Gastrocnemius medialis (tissue), 4 donors: ENCODE measurements at regions not wholly inside any gene's neighbourhood (a gene's known extent, or its start where the extent isn't known, plus 50 kb on each side); places are given as distances from the start of the nearest gene placed in this dataset.

ENCODE experiments used
- ATAC-seq, 2 donors: fragments of 150-250 bp; one replicate each; pipeline ENCODE4 v1.9.1; 2016
- DNase-seq, 2 donors: peaks; one replicate each; pipeline ENCODE4 v3.0.0-alpha.2; 2019
- H3K27ac ChIP-seq, 4 donors: fragments of 200-600 bp; sonication (generic); 1 replicate in 1 of 4; 2 replicates in 3 of 4; pipeline ENCODE4 v1.5.1; 2016 to 2018; ENCODE audit warnings: mild to moderate bottlenecking in 2 of 4, moderate library complexity in 1 of 4
- H3K27me3 ChIP-seq, 3 donors: fragments of 200-600 bp; sonication (generic) in 2 of 3; 1 replicate in 1 of 3; 2 replicates in 2 of 3; pipeline versions ENCODE4 v1.5.1 to v1.6.0; 2016 to 2019; ENCODE audit warnings: mild to moderate bottlenecking in 1 of 3, moderate library complexity in 1 of 3
- H3K36me3 ChIP-seq, 2 donors: fragments of 200-600 bp; sonication (generic) in 1 of 2; one replicate each; pipeline ENCODE4 v1.5.1; 2017 to 2018
- H3K4me1 ChIP-seq, 2 donors: fragments of 200-600 bp; sonication (generic) in 1 of 2; one replicate each; pipeline ENCODE4 v1.5.1; 2016 to 2017; ENCODE audit warnings: mild to moderate bottlenecking in 2 of 2
- H3K4me3 ChIP-seq, 4 donors: fragments of 200-600 bp; sonication (generic) in 3 of 4; 1 replicate in 1 of 4; 2 replicates in 3 of 4; pipeline ENCODE4 v1.5.1; 2016 to 2019; ENCODE audit warnings: mild to moderate bottlenecking in 2 of 4
- H3K9me3 ChIP-seq, 3 donors: fragments of 200-600 bp; sonication (generic) in 2 of 3; 1 replicate in 1 of 3; 2 replicates in 2 of 3; pipeline ENCODE4 v1.5.1; 2016 to 2019
- CTCF ChIP-seq, 5 experiments: fragments of 450-650 bp in 3 of 5; fragments of 200-600 bp in 2 of 5; sonication (generic) in 2 of 5; IDR thresholded peaks in 4 of 5; conservative IDR thresholded peaks in 1 of 5; 1 replicate in 4 of 5; 2 replicates in 1 of 5; pipeline ENCODE4 v1.5.1; 2016 to 2019; ENCODE audit warnings: antibody characterized with exemption in 5 of 5, mild to moderate bottlenecking in 3 of 5, moderate library complexity in 3 of 5
- POLR2A ChIP-seq, 2 donors: fragments of 450-650 bp; IDR thresholded peaks; one replicate each; pipeline ENCODE4 v1.6.1; 2017; ENCODE audit warnings: antibody characterized with exemption in 2 of 2, mild to moderate bottlenecking in 2 of 2, moderate library complexity in 2 of 2
- in situ Hi-C, 4 donors: fragments of 200-750 bp; cut with MboI; loops; one replicate each; pipeline versions ENCODE4 v1.15.0 to v1.8.0; 2017; ENCODE audit warnings: low sequenced_read_pairs in 4 of 4
- intact Hi-C: fragments of 100-400 bp; cut with DNase I; formaldehyde crosslinking; loops from one replicate; pipeline ENCODE4 v1.15.1; 2023; ENCODE audit warnings: low total_unique reads

- ATAC-seq (no peak), DNase-seq (no peak)
- Histone ChIP-seq H3K4me3 (no peak overlapping the region), H3K4me1 (no peaks in the 10 kb centered on the region), H3K9me3 (no peaks in the 10 kb centered on the region), H3K27me3 (no peaks in the 10 kb centered on the region), H3K36me3 (no peaks in the 10 kb centered on the region), H3K27ac (no peak overlapping the region)
- intact Hi-C loops (no loop called here), in situ Hi-C loops (no loop called here)
- TF ChIP-seq CTCF (IDR thresholded peaks at IDR 0.05 in 4 of 5, conservative IDR thresholded peaks at IDR 0.05 in 1 of 5) (no peak), POLR2A (IDR thresholded peaks at IDR 0.05) (no peak)
Observed at GRCh38 chr11:127815331-127815730, 772.0 kb downstream of the ETS1 start.

- TF ChIP-seq CTCF (IDR thresholded peaks at IDR 0.05 in 4 of 5, conservative IDR thresholded peaks at IDR 0.05 in 1 of 5) (no peak), POLR2A (IDR thresholded peaks at IDR 0.05) (no peak)
- DNase-seq = no peak
- no peaks in the 10 kb centered on the region for H3K36me3 ChIP-seq
- no peak overlapping the region for H3K4me3 ChIP-seq
- no peak overlapping the region for H3K27ac ChIP-seq
- H3K4me1 ChIP-seq = no peaks in the 10 kb centered on the region
- H3K27me3 ChIP-seq = no peaks in the 10 kb centered on the region
- no peaks in the 10 kb centered on the region for H3K9me3 ChIP-seq
- intact Hi-C loops (no loop called here), in situ Hi-C loops (no loop called here)
- no peak for ATAC-seq
Observed at GRCh38 chr11:127806501-127806900, 780.9 kb downstream of the ETS1 start.

- Histone ChIP-seq H3K4me3 (no peak overlapping the region), H3K27ac (no peak overlapping the region), H3K4me1 (no peaks in the 10 kb centered on the region), H3K36me3 (no peaks in the 10 kb centered on the region), H3K27me3 (no peaks in the 10 kb centered on the region), H3K9me3 (no peaks in the 10 kb centered on the region)
- intact Hi-C loops = no loop called here
- DNase-seq (no peak), ATAC-seq (no peak)
- in situ Hi-C loops = no loop called here
- TF ChIP-seq CTCF (IDR thresholded peaks at IDR 0.05 in 4 of 5, conservative IDR thresholded peaks at IDR 0.05 in 1 of 5) = no peak
- no peak for TF ChIP-seq POLR2A (IDR thresholded peaks at IDR 0.05)
Observed at GRCh38 chr11:127805771-127806170, 781.6 kb downstream of the ETS1 start.

GRCh38 chr11:127804747-127805400 is 782.5 kb downstream of the ETS1 start:
- in situ Hi-C loops (no loop called here), intact Hi-C loops (no loop called here)
- Histone ChIP-seq H3K9me3 (no peaks in the 10 kb centered on the region), H3K27ac (no peak overlapping the region), H3K27me3 (no peaks in the 10 kb centered on the region), H3K36me3 (no peaks in the 10 kb centered on the region), H3K4me1 (no peaks in the 10 kb centered on the region), H3K4me3 (no peak overlapping the region)
- DNase-seq (no peak), ATAC-seq (no peak)
- TF ChIP-seq CTCF (IDR thresholded peaks at IDR 0.05 in 4 of 5, conservative IDR thresholded peaks at IDR 0.05 in 1 of 5) (no peak), POLR2A (IDR thresholded peaks at IDR 0.05) (no peak)

GRCh38 chr11:127803755-127804154 is 783.6 kb downstream of the ETS1 start:
- Histone ChIP-seq H3K27me3 (no peaks in the 10 kb centered on the region), H3K27ac (no peak overlapping the region), H3K36me3 (no peaks in the 10 kb centered on the region), H3K4me3 (no peak overlapping the region), H3K4me1 (no peaks in the 10 kb centered on the region), H3K9me3 (no peaks in the 10 kb centered on the region)
- no peak for TF ChIP-seq CTCF (IDR thresholded peaks at IDR 0.05 in 4 of 5, conservative IDR thresholded peaks at IDR 0.05 in 1 of 5)
- no peak for TF ChIP-seq POLR2A (IDR thresholded peaks at IDR 0.05)
- intact Hi-C loops (no loop called here), in situ Hi-C loops (no loop called here)
- DNase-seq (no peak), ATAC-seq (no peak)
